ENCODE measurements at regions not wholly inside any gene's neighbourhood (a gene's known extent, or its start where the extent isn't known, plus 50 kb on each side); places are given as distances from the start of the nearest gene placed in this dataset.

DNA sequence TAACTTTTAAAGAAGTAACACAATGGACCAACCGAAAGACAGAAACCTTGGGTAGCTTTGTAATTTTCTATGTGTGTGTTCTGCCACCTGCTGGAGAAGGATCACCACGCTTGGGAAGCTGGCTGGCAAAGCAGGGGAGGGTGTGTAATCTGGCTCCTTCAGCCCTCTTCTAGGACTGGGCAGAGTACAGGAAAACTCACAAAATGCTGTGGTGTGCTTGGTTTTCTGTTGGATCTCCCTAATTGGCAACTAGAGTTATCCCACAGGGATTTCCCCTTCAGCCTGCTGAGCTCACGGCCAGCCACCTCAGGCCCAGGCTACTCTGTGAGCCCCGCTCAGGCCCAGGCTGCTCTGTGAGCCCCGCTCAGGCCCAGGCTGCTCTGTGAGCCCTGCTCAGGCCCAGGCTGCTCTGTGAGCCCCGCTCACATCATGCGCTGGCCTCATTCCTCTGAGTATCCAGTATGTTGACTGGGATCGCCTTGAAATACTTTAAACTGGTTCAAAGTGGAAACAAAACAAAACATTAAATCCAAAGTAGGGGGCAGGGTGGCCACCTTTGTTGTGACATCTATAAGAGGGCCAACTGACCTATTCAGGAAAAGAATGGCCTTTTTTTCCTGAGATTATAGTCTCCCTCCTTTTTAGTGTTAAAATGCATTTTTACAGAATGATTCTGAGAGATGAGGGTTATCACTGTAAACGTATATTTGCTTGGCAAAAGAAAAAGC is 52.0 kb upstream of the RNU6-8 start:
- peak; percentile 19 for DNase-seq

- DNase-seq: no peak
Observed at GRCh38 chr14:32255789-32256188, 52.7 kb upstream of the RNU6-8 start.

DNA sequence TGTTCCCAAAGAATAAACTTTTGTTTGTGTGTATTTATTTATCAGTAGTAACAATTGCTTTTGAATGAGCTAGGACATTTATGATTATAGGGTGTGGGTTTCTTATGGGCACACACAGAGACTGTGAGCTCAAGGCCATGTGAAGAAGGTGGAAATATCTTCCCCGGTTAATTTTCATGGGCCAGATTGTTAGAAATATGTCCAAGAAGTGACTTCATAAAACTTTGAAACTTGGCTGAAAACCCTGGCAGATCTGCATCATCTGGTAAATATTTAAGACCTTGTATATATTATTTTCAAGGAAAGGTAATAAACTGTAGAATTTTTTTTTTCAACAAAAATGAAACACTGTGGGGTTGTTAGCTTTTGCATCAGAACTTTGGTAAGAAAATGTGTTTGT is 53.5 kb upstream of the RNU6-8 start:
- no peak for DNase-seq

DNA sequence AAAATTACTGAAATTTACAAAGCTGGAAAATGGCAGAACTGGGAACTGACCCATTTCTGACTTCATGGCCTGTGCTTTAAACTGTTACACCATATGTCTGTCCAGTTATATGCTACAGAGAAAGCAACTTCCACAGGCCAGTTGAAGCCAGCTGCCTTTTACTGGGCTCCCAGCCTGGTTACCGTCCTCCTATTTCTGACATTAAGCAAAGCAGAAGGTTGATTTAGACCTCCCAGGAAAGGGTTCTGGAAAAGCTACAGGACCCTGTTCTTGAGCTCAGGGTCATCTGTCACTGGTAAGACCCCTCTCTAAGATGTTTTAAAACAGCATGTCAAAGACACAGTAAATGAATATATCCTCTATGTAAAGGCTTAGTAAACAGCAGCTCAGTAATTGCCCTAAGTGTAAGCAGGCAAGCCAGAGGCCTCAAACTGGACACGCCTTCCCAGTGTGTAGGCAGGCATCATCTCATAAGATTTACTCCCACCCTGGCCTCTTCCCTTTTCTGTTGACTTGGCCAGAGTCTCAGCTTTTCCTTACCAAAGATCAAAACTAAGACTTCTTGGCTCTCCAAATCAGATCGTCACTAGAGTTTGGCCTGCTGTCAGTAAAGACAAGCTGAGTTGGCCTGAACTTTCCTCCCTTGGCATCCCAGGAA is 55.4 kb upstream of the RNU6-8 start:
- no peak for DNase-seq

GRCh38 chr14:32259368-32260013 is 56.4 kb upstream of the RNU6-8 start:
- peak; percentile 26 for DNase-seq

DNA sequence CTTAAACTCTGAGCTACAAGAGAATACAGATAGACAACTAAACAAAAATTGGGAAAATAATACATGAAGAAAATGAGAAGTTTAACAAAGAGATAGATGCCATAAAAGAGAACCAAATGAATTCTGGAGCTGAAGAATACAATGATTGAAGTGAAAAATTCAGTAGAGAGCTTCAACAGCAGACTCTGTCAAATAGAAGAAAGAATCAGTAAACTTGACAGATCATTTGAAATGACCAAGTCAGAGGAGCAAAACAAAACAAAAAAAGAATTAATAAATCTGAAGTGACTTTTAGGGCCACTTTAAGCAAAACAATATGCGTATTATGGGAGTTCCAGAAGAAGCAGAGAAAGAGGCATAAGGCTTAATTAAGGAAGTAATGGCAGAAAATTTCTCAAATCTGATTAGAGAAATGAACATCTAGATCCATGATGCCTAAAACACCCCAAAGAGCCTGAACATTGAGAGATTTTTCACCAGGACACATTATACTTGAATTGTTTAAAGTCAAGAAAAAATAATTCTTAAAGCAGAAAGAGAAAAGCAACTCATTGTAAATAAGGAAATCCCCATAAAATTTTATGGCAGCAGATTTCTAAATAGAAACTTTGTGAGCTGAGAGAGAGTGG is 61.0 kb upstream of the RNU6-8 start:
- DNase-seq: no peak

DNA sequence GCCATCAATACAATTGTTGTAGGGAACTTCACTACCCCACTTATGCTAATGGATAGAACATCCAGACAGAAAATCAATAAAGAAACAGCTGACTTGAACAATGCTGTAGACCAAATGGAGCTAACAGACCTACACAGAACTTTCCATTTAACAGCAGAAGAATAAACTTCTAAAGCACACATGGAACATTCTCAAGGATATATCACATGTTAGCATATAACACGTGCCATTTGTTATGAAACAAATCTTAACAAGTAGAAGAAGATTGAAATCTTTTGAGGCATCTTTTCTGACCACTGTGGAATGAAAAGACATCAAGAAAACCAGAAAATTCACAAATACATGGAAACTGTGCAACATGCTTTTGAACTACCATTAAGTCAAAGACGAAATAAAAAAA is 62.5 kb upstream of the RNU6-8 start:
- DNase-seq: no peak

- no peak for DNase-seq
Observed at GRCh38 chr14:32277998-32278397, 51.1 kb upstream of the AKAP6 start.

All from NK-92 treated with Interleukin-12 subunit alpha and Interleukin-12 subunit beta, amount 100 ng/mL, for 24 hours (cell line).